Calu3 (cell line): ENCODE measurements at regions not wholly inside any gene's neighbourhood (a gene's known extent, or its start where the extent isn't known, plus 50 kb on each side); places are given as distances from the start of the nearest gene placed in this dataset.

Source experiments
- BruUV-seq: library from RNA; stranded (reverse); fragments of 400-500 nt; replicated peaks from 2 replicates; lab custom pipeline; 2021; lab: Mats Ljungman, UMichigan
- CTCF ChIA-PET: fragments of 300-600 bp; sonication (Branson Sonifier 250); formaldehyde crosslinking; loops from one replicate; lab custom pipeline; 2022; ENCODE audit warnings: antibody characterized with exemption; lab: Charles Lee
- DNase-seq: peaks from one replicate; pipeline ENCODE4 v3.0.0; 2022
- H3K27ac Mint-ChIP-seq: one replicate; pipeline ENCODE4 v1.8.0; 2022; ENCODE audit warnings: mixed read lengths; ENCODE audit not compliant: unreplicated experiment
- H3K27me3 Mint-ChIP-seq: one replicate; pipeline ENCODE4 v1.8.0; 2022; ENCODE audit warnings: mixed read lengths; ENCODE audit not compliant: unreplicated experiment
- H3K36me3 Mint-ChIP-seq: one replicate; pipeline ENCODE4 v1.8.0; 2022; ENCODE audit warnings: mild to moderate bottlenecking, moderate library complexity, mixed read lengths; ENCODE audit not compliant: insufficient read depth, unreplicated experiment
- H3K4me1 Mint-ChIP-seq: one replicate; pipeline ENCODE4 v1.8.0; 2022; ENCODE audit warnings: mild to moderate bottlenecking, low read depth, mixed read lengths; ENCODE audit not compliant: unreplicated experiment
- H3K4me3 Mint-ChIP-seq: one replicate; pipeline ENCODE4 v1.8.0; 2022; ENCODE audit warnings: mild to moderate bottlenecking, low read depth, moderate library complexity, mixed read lengths; ENCODE audit not compliant: unreplicated experiment
- H3K9me3 Mint-ChIP-seq: one replicate; pipeline ENCODE4 v1.8.0; 2022; ENCODE audit warnings: low read depth, mixed read lengths; ENCODE audit not compliant: unreplicated experiment
- intact Hi-C: fragments of 100-400 bp; cut with micrococcal nuclease; formaldehyde crosslinking; loops from one replicate; pipeline ENCODE4 v1.10.0; 2022; ENCODE audit not compliant: unreplicated experiment
- TF ChIP-seq, protein P1 (sequence below): fragments of 200-600 bp; IDR thresholded peaks from one replicate; pipeline ENCODE4 v1.8.0; 2022; ENCODE audit warnings: antibody characterized with exemption; ENCODE audit not compliant: unreplicated experiment

GRCh38 chr9:38146844-38147243 lies 77.8 kb upstream of the SHB start:
- Mint-ChIP-seq H3K4me1 (peaks cover 8% of the 10 kb centered on the region), H3K27ac (no peak overlapping the region), H3K36me3 (no peaks in the 10 kb centered on the region), H3K4me3 (no peak overlapping the region), H3K9me3 (no peaks in the 10 kb centered on the region), H3K27me3 (peaks cover 11% of the 10 kb centered on the region)
- intact Hi-C loops = no loop called here
- BruUV-seq = no TSS peak
- DNase-seq = no peak
- CTCF ChIA-PET = no interaction called here
- TF ChIP-seq, protein P1, sequence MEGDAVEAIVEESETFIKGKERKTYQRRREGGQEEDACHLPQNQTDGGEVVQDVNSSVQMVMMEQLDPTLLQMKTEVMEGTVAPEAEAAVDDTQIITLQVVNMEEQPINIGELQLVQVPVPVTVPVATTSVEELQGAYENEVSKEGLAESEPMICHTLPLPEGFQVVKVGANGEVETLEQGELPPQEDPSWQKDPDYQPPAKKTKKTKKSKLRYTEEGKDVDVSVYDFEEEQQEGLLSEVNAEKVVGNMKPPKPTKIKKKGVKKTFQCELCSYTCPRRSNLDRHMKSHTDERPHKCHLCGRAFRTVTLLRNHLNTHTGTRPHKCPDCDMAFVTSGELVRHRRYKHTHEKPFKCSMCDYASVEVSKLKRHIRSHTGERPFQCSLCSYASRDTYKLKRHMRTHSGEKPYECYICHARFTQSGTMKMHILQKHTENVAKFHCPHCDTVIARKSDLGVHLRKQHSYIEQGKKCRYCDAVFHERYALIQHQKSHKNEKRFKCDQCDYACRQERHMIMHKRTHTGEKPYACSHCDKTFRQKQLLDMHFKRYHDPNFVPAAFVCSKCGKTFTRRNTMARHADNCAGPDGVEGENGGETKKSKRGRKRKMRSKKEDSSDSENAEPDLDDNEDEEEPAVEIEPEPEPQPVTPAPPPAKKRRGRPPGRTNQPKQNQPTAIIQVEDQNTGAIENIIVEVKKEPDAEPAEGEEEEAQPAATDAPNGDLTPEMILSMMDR = no peak

GRCh38 chr9:38145526-38146053 lies 76.6 kb upstream of the SHB start:
- Mint-ChIP-seq H3K36me3 (no peaks in the 10 kb centered on the region), H3K4me3 (no peak overlapping the region), H3K9me3 (no peaks in the 10 kb centered on the region), H3K27ac (no peak overlapping the region), H3K4me1 (peaks cover 16% of the 10 kb centered on the region), H3K27me3 (peaks cover 24% of the 10 kb centered on the region)
- TF ChIP-seq, protein P1 = no peak
- no TSS peak for BruUV-seq
- CTCF ChIA-PET = no interaction called here
- intact Hi-C loops = no loop called here
- no peak for DNase-seq

DNA sequence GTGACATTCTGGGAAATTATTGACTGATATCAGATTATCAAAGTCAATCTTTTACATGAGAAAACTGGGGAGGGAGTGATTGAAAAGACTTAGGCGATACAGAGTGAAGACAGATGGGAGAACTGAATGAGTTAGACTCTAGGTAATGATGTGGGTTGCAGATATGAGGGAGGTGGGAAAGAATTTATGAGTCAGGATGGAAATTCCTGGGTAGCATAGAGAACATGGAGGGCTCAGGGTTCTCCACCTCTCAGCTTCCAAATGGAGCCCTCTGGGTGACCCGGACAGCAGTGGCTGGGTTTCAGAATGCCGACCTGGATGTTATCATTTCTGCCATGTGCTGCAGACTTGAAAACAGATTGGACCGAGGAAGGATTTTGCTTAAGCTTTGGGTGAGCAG lies 75.4 kb upstream of the SHB start:
- no peaks in the 10 kb centered on the region for H3K36me3 Mint-ChIP-seq
- TF ChIP-seq, protein P1 = no peak
- BruUV-seq = no TSS peak
- no peak for DNase-seq
- intact Hi-C loops = no loop called here
- H3K4me1 Mint-ChIP-seq = peaks cover 17% of the 10 kb centered on the region
- H3K27ac Mint-ChIP-seq = no peak overlapping the region
- CTCF ChIA-PET = no interaction called here
- H3K9me3 Mint-ChIP-seq = no peaks in the 10 kb centered on the region
- peaks cover 31% of the 10 kb centered on the region for H3K27me3 Mint-ChIP-seq
- no peak overlapping the region for H3K4me3 Mint-ChIP-seq

DNA sequence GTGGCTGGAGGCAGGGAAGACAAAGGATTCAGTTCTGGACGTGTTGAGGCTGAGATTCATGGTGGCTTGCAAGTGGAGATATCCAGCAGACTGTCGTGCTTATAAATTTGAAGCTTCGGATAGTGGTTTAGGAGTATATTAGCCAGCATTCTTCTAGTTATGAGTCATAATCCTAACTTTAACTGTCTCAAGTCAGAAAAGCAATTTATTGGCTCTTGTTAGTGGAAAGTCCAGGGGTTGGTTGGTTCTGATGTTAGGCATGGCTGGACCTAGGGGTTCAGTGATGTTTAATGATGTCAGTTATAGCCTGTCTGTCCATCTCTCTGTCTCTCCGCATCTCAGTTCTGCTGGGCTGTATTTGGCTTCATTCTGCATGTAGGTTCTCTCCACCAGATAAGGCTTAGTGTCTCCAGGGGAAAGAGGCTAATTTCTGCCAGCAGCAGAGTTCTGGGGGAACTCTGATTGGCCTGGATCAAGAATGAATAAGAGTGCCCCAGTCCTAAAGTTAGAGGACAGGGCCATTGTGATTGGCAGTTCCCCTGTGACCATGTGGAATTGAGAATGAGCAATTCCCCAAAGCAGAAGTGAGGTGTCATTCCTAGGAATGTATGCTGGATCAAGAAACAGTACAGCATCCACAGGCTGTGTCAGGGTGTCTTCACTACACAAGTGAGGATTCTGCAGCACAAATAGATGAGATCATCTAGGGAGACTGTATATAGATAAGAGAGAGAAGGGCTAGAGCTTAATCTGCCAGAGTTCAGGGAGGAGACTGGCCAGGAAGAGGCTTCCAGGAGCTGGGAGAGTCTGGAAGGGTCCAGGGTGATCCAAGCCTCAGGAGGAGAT lies 72.9 kb upstream of the SHB start:
- H3K27me3 Mint-ChIP-seq = peaks cover 55% of the 10 kb centered on the region
- no peak for DNase-seq
- H3K4me1 Mint-ChIP-seq = peaks cover 17% of the 10 kb centered on the region
- TF ChIP-seq, protein P1 = no peak
- H3K4me3 Mint-ChIP-seq = no peak overlapping the region
- no peaks in the 10 kb centered on the region for H3K36me3 Mint-ChIP-seq
- H3K9me3 Mint-ChIP-seq = no peaks in the 10 kb centered on the region
- CTCF ChIA-PET = no interaction called here
- BruUV-seq = no TSS peak
- no peak overlapping the region for H3K27ac Mint-ChIP-seq
- intact Hi-C loops = no loop called here
